ENCODE measurements at regions not wholly inside any gene's neighbourhood (a gene's known extent, or its start where the extent isn't known, plus 50 kb on each side); places are given as distances from the start of the nearest gene placed in this dataset.
A peak's percentile ranks its signal among the peaks of the same experiment; 100 is the strongest.

DNA sequence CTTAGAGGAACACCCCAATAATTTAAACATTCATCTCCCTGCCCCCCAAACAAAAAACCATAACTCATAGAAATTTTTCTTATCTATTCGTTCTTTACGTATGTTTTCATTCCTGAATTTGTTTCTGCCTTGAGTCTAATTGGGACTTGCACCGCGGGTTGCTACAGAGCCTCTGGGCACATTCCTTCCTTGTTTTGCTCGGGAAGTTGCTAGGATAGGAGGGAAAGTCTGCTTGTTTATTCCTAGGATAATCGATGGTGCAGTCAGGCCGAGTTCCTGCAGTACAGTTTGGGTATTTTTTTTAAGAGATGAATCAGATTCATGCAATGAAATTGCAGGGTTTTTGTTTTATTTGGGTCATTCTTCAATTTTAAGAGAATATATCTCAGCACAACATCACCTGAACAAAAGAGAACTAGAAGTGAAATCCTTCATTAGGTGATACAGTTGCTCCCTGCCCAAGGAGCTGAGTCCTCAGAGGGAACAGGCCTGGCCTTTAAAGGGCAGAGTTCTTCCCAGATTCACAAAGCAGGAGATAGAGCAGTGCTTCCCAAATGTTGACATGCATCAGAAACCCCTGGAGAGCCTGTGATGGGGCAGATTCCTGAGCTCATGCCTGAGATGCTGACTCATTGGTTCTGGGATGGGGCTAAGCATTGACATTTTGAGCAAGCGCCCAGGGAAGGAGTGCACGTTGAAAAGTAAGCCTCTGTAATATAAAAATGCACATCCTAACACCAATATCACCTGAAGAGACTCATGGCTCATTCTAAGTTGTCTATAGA is 114.9 kb upstream of the FAM9B start:
- DNase-seq, result no peak

DNA sequence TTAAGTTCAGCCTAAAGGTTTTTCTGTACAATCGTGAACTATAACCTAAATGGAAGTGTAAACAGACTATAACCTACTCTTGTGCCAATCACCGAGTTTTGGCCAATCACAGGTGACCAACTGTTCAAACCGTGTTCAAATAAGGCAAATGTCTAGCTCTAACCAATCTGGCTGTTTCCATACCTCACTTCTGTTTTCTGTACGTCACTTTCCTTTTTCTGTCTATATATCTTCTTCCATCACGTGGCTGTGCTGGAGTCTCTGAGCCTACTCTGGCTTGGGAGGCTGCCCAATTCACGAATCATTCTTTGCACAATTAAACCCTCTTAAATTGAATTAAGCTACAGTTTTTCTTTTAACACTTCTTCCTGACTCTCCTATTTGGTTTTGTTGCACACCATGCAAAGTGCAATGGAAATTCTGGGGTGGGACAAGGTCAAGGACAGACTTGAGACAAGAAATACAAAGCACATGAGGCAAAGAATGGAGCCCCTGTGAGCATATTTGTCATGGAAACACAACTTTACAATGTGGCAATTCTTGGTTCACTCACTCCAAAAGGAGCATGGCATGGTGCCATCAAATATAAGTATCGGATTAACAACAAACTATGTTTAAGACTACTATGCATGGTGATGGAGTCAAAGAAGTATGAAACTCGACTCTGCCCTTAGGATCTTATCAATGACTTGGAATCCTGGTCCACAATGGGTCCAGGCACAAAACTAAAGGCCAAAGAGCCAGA is 115.7 kb upstream of the FAM9B start:
- no peak for DNase-seq

GRCh38 chrX:9151772-9152307 is 117.9 kb upstream of the FAM9B start:
- DNase-seq, result no peak

- DNase-seq, result no peak
These were observed 119.4 kb upstream of the FAM9B start for GRCh38 chrX:9153300-9153699.

DNA sequence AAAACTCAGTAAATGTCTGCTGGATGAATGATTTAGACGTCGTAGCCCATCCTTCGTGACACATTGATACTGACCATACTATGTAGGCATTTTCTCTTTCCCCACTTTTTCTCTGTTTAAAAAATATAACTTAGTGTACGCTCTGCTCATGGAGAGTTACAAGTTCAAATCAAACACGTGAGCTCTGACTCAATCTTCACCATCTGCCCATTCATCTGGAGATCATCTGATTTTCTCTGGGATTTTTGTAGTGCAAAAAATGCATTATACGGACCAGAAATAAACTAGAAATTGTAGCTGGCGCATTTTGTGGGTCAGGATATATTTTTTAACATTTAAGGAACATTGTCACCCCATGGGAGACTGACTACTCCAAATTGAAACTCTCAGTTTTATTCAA is 124.7 kb upstream of the FAM9B start:
- no peak for DNase-seq

GRCh38 chrX:9160698-9161329 is 126.9 kb upstream of the FAM9B start:
- no peak for DNase-seq

- DNase-seq, result no peak
These were observed 128.8 kb upstream of the FAM9B start for GRCh38 chrX:9162698-9163097.

GRCh38 chrX:9163214-9163709 is 129.3 kb upstream of the FAM9B start:
- no peak for DNase-seq

GRCh38 chrX:9164086-9164485 is 130.2 kb upstream of the FAM9B start:
- DNase-seq, result no peak

GRCh38 chrX:9164533-9165426 is 130.9 kb upstream of the FAM9B start:
- no peak for DNase-seq

- DNase-seq, result no peak
These were observed 132.6 kb upstream of the FAM9B start for GRCh38 chrX:9166584-9166944.

DNA sequence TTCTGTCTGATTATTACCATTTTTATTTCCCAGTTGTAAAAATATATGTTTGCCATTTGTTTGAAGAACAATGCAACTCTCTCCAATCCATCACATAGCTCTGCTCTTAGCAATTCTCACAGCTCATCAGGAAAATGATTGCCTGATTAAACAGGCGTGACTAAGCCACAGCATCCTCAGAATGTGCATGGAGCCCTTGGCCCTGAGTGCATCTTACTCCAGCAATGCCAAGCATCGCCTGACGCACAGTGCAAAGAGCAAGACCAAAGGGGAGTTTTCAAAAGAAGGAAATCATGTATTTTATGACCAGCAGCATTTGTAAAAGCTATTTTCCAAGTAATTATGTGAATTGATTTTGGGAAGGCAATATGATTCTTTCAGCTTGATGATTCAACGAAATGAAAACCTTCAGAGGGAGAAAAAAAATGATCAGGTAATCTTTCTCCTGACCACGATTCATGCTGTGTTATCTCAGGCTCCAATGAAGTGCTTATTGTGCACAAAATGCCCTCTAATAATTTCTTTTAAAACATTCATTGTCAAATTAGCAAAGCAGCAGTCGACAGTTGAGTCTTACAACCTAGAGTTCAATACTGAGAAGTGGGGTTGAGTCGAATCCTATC is 138.0 kb upstream of the FAM9B start:
- no peak for DNase-seq

DNA sequence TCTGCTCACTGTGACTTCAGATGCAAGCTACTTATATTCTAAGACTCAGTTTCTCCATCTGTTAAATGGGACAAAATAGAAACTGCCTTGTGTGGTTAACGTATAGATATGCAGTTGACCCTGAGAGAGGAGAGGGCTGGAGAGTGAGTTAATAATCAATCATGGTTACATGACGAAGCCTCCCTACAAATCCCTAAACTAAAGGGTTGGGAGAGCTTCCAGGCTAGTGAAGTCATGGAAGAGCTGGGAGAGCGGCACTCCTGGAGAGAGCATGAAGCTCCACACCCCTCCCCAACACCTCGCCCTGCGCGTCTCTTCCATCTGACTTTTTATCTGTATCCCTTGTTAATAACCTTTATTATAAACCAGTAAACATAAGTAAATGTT is 138.5 kb upstream of the FAM9B start:
- DNase-seq, result no peak

DNA sequence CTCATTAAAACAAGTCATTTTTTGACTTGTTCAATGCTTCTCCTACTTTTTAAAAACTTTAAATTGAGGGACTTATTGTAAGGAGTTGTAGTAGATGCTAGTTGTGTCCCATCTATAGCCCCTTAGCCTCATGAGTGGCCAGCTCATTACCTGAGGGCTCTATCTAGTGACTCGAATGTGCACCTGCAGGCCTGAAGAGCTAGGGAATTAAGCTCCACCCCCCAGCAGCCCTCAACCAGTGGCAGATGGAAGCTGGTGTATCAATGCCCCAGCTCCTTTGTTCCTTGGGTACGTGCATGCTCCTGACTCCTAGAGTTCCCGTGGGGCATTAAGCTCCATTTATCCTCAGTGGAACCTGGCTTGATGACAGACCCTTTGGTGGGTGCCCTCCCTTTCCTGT is 146.7 kb upstream of the FAM9B start:
- no peak for DNase-seq

DNA sequence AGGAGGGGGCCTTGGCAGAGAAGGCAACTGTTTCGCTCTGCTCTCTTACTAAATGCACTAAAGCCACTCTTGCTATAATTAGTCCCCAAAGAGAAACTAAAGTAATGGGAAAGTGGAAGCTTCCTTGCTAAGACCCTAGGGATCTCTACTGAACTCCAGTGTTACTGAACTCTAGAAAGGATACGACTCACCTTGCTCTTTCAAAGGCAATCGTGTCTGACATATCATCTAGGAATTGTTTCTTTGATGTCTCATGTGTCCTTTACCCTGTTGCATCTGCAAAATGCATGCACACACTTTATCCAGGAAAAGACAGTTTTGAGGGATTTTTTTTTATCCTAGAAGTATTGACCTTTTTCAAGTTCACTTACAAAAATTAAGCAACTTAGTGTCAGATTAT is 148.1 kb upstream of the FAM9B start:
- DNase-seq, result no peak

- no peak for DNase-seq
These were observed 149.6 kb upstream of the FAM9B start for GRCh38 chrX:9183481-9183880.

DNA sequence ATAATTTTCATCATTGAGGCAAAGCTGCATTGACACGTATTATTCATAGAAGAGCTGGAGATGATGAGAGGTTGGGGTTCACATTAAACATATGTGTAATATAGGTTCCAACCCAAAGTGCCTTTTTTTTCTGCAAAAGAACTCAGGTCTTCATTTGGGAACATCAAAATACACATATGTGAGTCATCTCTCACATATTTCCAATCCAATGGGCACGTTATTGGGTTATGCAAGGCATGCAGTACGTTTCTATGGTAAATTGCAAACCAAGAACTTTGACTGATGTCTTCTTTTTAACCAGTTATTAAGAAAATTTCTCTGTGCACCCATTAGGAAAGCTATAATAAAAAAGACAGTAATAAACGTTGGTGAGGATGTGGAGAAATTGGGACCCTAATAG is 150.3 kb upstream of the FAM9B start:
- DNase-seq, result no peak

DNA sequence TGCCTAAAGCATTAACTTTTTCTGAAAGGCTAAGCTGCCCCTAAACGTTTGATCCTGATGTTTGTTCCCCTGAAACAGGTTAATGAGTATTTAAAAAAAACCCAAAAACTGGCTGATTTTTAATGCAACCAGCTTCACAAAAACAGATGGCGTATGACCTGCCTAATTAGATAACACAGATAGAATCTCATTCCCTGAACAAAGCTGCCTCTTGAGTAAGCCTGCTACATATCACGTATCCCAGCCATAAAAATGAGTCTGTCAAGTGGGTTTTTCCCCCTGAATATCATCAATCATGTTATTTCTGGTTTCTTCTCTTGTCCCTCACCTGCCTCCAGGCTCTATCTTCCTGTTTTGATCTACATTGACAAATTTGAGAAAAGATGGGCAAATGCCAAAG is 154.2 kb upstream of the FAM9B start:
- DNase-seq, result peak; percentile 52

- DNase-seq, result no peak
These were observed 155.4 kb upstream of the FAM9B start for GRCh38 chrX:9189286-9189685.

DNA sequence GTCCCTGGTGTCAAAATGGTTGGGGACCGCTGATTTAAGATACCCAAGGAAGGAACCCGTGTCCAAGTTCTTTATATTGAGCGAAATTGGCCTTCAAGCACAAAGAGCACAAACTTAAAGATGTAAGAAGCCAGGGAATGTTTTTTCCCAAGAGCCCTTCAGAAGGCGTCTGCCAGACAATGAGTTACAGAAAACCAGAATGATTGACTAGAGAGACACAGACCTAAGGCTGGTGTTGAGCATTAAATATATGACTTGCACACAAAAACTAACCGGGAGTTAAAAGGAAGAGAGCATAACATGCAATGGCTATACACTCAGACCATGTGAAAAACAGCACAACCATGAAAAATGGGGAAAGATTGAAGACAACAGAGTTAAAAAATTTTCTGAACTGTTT is 157.5 kb upstream of the FAM9B start:
- no peak for DNase-seq

DNA sequence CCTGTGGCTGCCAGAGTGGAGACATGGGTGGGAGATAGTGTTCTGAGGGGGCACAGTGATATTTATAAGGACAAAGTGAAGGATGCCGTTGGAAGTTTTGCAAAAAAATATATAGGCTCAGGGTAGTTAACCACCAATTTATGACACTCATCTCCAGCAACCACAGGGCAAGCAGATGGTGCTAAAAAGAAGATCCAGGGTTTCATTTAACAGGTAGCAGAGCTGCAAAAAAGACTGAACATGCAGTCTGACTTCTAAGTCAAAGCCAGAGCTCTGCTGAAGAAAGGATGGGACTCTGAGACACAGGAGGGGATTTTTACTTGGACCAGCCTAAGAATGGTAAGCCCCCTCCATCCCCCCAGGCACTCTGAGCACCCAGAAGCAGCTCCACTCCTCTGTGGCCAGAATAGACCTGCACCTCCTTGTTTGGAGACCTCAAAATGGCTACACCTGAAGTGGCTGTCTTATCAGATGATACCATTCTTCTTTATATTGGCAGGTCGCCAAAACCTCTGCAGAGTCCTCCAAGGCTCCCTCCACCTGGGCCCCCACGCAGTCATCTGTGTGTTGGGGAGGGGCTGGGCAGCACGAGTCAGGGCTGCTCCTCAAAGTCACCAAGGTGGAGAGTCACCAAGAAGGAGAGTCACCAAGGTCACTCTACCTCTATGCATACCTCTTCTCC is 161.4 kb upstream of the FAM9B start:
- DNase-seq, result no peak
